ENCODE measurements at regions not wholly inside any gene's neighbourhood (a gene's known extent, or its start where the extent isn't known, plus 50 kb on each side); places are given as distances from the start of the nearest gene placed in this dataset.

DNA sequence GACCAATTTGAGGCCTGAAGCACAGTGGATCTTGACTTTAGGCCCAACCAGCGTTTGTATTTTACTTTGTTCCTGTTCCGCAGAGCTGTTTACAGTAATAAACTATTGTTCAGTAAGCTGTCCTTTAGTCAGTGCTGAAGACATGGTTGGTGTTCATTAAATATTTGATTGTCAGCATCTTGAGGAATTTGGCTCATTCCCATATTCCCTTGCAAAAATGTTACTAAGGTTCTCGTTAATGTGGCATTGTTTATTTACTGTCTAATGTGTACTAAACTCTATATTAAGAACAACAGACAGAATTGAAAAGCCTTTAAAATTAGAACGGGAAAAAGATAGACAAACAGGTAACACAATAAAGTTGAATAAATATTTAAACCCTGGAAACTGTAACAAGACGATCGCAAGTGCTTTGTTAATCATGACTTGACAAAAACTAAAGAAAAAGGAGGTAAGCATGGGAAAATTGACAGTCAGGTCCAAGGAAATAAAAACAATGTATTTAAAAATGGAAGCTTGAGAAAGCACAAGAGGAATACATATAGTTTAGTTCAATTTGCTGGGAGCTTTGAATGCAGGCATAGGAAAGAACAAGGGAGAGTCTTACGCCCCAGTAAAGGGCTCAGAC lies 1060.8 kb upstream of the CRIM1 start:
- no peak for DNase-seq (ENCODE audit: extremely low read depth, low read depth)
- H3K4me3 ChIP-seq (replicated peaks; ENCODE audit: low read depth, low read length): no peak overlapping the region
- TF ChIP-seq, protein P1, sequence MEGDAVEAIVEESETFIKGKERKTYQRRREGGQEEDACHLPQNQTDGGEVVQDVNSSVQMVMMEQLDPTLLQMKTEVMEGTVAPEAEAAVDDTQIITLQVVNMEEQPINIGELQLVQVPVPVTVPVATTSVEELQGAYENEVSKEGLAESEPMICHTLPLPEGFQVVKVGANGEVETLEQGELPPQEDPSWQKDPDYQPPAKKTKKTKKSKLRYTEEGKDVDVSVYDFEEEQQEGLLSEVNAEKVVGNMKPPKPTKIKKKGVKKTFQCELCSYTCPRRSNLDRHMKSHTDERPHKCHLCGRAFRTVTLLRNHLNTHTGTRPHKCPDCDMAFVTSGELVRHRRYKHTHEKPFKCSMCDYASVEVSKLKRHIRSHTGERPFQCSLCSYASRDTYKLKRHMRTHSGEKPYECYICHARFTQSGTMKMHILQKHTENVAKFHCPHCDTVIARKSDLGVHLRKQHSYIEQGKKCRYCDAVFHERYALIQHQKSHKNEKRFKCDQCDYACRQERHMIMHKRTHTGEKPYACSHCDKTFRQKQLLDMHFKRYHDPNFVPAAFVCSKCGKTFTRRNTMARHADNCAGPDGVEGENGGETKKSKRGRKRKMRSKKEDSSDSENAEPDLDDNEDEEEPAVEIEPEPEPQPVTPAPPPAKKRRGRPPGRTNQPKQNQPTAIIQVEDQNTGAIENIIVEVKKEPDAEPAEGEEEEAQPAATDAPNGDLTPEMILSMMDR (IDR thresholded peaks at IDR 0.05; ENCODE audit: low read depth, low read length, missing control alignments): no peak

DNA sequence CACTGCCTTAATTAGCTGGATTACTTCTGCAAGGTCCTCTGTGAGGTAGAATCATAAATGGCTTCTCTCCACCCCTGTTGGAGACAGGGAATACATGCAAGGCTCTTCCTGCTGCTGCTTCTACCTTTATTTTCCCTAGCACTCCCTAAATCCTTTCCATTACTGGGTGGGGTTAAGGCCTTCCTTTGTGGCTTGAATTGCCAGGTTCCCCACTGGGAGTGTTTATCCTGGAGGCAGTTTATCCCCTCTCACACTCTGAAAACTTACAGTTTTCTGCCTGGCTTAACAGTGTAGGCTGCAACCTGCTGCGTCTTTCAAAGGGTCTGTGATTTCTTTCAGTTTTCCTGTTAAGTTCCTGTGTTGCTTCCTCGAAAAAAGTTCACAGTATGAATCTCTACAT lies 1062.3 kb upstream of the CRIM1 start:
- TF ChIP-seq, protein P1 (IDR thresholded peaks at IDR 0.05; ENCODE audit: low read depth, low read length, missing control alignments): no peak
- no peak overlapping the region for H3K4me3 ChIP-seq (replicated peaks; ENCODE audit: low read depth, low read length)
- no peak for DNase-seq (ENCODE audit: extremely low read depth, low read depth)

DNA sequence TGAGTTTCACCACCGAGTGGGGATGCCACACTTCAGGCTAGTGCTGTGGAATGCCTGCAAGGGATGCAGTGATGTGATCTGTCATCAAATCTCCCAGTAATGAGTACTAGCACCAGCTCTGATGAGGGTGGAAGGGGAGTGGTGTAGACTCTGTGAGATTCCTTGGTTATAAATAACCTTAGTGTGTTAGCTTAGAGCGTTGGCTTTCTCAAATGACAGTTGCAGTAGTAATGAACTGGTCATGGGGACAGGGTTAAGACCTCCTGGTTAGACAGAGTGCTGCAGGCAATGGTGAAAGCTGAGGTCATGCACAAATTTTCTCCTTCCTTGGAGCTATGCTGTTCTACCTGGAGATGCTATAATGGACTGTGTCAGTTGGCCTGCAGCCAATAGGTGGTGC lies 1063.4 kb upstream of the CRIM1 start:
- TF ChIP-seq, protein P1 (IDR thresholded peaks at IDR 0.05; ENCODE audit: low read depth, low read length, missing control alignments): no peak
- no peak for DNase-seq (ENCODE audit: extremely low read depth, low read depth)
- no peak overlapping the region for H3K4me3 ChIP-seq (replicated peaks; ENCODE audit: low read depth, low read length)

DNA sequence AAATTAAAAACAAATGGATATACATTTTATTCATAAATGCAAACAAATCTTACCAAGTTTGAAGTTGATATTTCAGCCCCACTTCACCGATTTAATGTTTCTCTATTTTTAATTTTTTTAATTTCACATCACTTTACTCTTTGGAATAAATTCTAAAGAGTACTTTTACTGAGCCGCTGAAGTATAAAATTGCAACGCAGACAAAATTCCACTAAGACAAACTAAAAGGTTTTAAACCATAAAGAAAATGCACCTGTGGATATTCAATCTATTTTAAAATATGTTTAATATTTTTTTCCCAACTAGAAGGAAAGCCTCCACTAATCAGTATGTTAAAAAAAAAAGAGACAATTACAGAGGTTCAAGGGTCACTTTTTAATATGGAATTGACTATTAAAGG lies 1073.9 kb upstream of the CRIM1 start:
- TF ChIP-seq, protein P1 (IDR thresholded peaks at IDR 0.05; ENCODE audit: low read depth, low read length, missing control alignments): no peak
- no peak overlapping the region for H3K4me3 ChIP-seq (replicated peaks; ENCODE audit: low read depth, low read length)
- DNase-seq (ENCODE audit: extremely low read depth, low read depth): no peak

DNA sequence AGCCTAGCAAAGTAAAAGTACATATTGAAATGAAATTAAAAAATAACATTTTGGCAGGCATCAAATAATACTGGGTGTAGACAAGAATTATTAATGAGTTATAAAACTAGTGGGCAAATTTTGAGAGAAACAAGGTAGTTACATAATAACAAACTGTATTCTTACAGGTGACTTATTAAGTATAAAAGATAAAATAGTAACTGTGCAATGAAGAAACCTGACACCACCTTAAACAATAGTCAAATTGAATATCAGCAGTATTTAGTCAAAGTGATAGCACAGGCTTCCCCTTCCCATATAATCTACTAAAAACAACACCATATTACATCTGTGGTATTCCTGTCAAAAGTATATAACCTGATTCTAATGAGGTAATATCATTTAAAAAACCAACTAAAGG lies 1099.8 kb upstream of the CRIM1 start:
- H3K4me3 ChIP-seq (replicated peaks; ENCODE audit: low read depth, low read length): no peak overlapping the region
- TF ChIP-seq, protein P1 (IDR thresholded peaks at IDR 0.05; ENCODE audit: low read depth, low read length, missing control alignments): no peak
- no peak for DNase-seq (ENCODE audit: extremely low read depth, low read depth)

DNA sequence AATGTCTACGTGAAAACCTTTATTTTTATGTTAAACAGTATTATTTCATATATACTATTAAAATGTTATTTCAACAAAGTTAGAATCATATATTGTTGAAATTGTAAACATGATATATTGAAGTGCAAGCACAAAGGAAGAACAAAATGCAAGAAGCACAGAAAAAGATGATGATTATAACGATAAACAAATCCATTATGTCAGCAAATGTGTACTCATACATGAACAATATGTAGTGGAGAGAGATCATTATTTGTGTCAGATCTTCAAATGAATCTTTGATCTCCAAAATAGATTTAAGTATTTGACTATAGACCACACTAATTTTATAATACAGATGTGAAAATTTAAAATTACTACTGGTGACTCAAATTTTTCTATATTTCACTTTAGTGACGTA lies 1104.4 kb upstream of the CRIM1 start:
- TF ChIP-seq, protein P1 (IDR thresholded peaks at IDR 0.05; ENCODE audit: low read depth, low read length, missing control alignments): no peak
- DNase-seq (ENCODE audit: extremely low read depth, low read depth): no peak
- H3K4me3 ChIP-seq (replicated peaks; ENCODE audit: low read depth, low read length): no peak overlapping the region

DNA sequence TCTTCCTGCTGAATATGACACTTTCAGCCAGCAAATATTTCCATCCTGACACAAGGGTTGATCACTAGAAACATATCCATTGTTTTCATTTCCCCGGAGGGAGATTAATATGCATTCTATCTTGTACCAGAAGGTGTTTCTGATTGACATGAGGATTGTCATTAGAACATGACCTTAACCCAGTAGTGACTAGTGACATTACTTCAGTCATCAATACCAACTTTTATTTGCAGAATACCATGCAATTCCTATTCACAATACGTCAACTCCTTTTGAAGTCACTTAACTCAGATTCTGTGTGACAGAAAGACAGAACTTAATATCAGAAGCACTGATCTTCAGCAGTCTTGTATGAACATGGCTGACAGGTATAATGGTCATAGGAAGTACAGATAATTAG lies 1108.9 kb upstream of the CRIM1 start:
- DNase-seq (ENCODE audit: extremely low read depth, low read depth): no peak
- no peak overlapping the region for H3K4me3 ChIP-seq (replicated peaks; ENCODE audit: low read depth, low read length)
- TF ChIP-seq, protein P1 (IDR thresholded peaks at IDR 0.05; ENCODE audit: low read depth, low read length, missing control alignments): no peak

Measured in HFF-Myc (cell line).